ENCODE measurements at regions not wholly inside any gene's neighbourhood (a gene's known extent, or its start where the extent isn't known, plus 50 kb on each side); places are given as distances from the start of the nearest gene placed in this dataset.
"Not testable (repeated sequence)": the region's sequence is repeated elsewhere in the genome, so short reads cannot be mapped to it uniquely, and the experiment has no call there.

- Histone ChIP-seq H3K36me3 (ENCODE audit: control insufficient read depth in 1 of 2, insufficient read depth in 2 of 2, low read length in 2 of 2) (no peaks in the 10 kb centered on the region), H3K4me3 (ENCODE audit: low read depth in 1 of 2, low read length in 2 of 2) (no peak overlapping the region), H3K4me1 (ENCODE audit: control insufficient read depth in 1 of 2, insufficient read depth in 2 of 2, low read length in 2 of 2) (no peaks in the 10 kb centered on the region), H3K27ac (ENCODE audit: low read length) (no peak overlapping the region), H3K9me3 (ENCODE audit: control insufficient read depth in 1 of 2, low read length in 2 of 2) (peaks cover 0 to 2% of the 10 kb centered on the region in 2 donors), H3K27me3 (ENCODE audit: low read depth, low read length) (no peaks in the 10 kb centered on the region)
Measured at GRCh38 chr11:112685111-112685510, 276.1 kb upstream of the NCAM1 start.

- Histone ChIP-seq H3K27ac (ENCODE audit: low read length) (no peak overlapping the region), H3K4me3 (ENCODE audit: low read depth in 1 of 2, low read length in 2 of 2) (no peak overlapping the region), H3K36me3 (ENCODE audit: control insufficient read depth in 1 of 2, insufficient read depth in 2 of 2, low read length in 2 of 2) (no peaks in the 10 kb centered on the region), H3K4me1 (ENCODE audit: control insufficient read depth in 1 of 2, insufficient read depth in 2 of 2, low read length in 2 of 2) (no peaks in the 10 kb centered on the region), H3K9me3 (ENCODE audit: control insufficient read depth in 1 of 2, low read length in 2 of 2) (no peaks in the 10 kb centered on the region), H3K27me3 (ENCODE audit: low read depth, low read length) (no peaks in the 10 kb centered on the region)
Measured at GRCh38 chr11:112689851-112690250, 271.4 kb upstream of the NCAM1 start.

DNA sequence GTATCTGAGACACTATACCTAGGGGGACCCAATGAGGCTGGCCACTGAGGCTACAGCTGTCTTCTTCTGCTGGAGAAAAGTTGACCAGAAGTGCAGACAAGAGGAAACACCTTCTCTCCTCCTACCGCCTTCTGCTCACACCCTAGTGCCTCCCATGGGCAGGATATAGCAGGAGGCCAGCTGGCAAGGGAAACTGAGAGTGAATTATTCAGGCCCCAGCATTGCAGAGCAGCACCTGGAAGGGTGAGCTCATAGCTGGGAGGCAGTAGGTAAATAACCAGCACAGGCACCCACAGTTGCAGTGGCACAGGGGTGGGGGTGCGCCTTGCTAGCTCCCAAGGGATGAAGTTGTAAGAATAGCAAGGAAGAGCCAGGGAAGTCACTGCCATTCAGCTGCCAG, 267.4 kb upstream of the NCAM1 start:
- Histone ChIP-seq H3K27ac (ENCODE audit: low read length) (no peak overlapping the region), H3K27me3 (ENCODE audit: low read depth, low read length) (no peaks in the 10 kb centered on the region), H3K4me1 (ENCODE audit: control insufficient read depth in 1 of 2, insufficient read depth in 2 of 2, low read length in 2 of 2) (no peaks in the 10 kb centered on the region), H3K9me3 (ENCODE audit: control insufficient read depth in 1 of 2, low read length in 2 of 2) (no peaks in the 10 kb centered on the region), H3K4me3 (ENCODE audit: low read depth in 1 of 2, low read length in 2 of 2) (no peak overlapping the region), H3K36me3 (ENCODE audit: control insufficient read depth in 1 of 2, insufficient read depth in 2 of 2, low read length in 2 of 2) (no peaks in the 10 kb centered on the region)

DNA sequence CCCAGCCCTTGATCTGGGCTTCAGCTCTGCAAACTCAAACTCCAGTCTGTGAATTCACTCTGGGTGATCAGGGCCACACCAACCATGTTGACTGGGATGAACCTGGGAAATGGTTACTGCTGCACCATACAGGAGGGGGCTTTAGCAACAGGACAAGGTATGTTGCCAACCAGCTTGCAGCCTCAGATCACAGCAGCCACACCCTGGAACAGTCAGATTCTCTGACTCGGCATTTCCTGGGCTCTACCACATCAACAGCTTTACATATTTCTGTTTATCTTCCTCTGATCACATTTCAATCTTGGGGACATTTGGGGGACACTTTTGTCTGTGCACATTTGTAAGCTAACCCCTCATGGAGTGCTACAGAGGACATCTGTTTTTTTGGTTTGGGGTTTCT, 267.0 kb upstream of the NCAM1 start:
- no peak overlapping the region for H3K27ac ChIP-seq (ENCODE audit: low read length)
- H3K27me3 ChIP-seq (ENCODE audit: low read depth, low read length): no peaks in the 10 kb centered on the region
- no peaks in the 10 kb centered on the region for H3K9me3 ChIP-seq (ENCODE audit: control insufficient read depth in 1 of 2, low read length in 2 of 2)
- no peak overlapping the region for H3K4me3 ChIP-seq (ENCODE audit: low read depth in 1 of 2, low read length in 2 of 2)
- no peaks in the 10 kb centered on the region for H3K4me1 ChIP-seq (ENCODE audit: control insufficient read depth in 1 of 2, insufficient read depth in 2 of 2, low read length in 2 of 2)
- H3K36me3 ChIP-seq (ENCODE audit: control insufficient read depth in 1 of 2, insufficient read depth in 2 of 2, low read length in 2 of 2): no peaks in the 10 kb centered on the region

DNA sequence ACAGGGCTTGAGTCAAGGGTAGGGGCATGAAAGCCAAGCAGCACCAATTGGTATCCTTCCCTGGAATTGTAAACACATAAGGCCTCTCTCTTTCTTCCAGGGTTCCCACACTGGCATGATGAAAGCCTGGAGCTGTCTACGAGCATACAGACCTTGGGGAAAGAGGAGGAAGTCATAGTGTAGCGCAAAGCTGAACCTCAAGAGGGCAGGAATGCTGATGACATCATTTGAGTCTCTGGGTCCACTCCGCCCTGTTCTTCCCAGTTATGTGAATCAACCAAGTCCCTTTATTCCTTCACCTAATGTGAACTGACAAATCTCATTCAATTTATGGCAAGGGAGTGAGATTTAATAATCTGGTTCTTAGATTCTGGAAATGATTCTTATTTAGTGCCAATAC, 266.4 kb upstream of the NCAM1 start:
- Histone ChIP-seq H3K27me3 (ENCODE audit: low read depth, low read length) (no peaks in the 10 kb centered on the region), H3K4me3 (ENCODE audit: low read depth in 1 of 2, low read length in 2 of 2) (no peak overlapping the region), H3K27ac (ENCODE audit: low read length) (no peak overlapping the region), H3K4me1 (ENCODE audit: control insufficient read depth in 1 of 2, insufficient read depth in 2 of 2, low read length in 2 of 2) (no peaks in the 10 kb centered on the region), H3K36me3 (ENCODE audit: control insufficient read depth in 1 of 2, insufficient read depth in 2 of 2, low read length in 2 of 2) (no peaks in the 10 kb centered on the region), H3K9me3 (ENCODE audit: control insufficient read depth in 1 of 2, low read length in 2 of 2) (no peaks in the 10 kb centered on the region)

- Histone ChIP-seq H3K4me3 (ENCODE audit: low read depth in 1 of 2, low read length in 2 of 2) (no peak overlapping the region), H3K9me3 (ENCODE audit: control insufficient read depth in 1 of 2, low read length in 2 of 2) (no peaks in the 10 kb centered on the region), H3K4me1 (ENCODE audit: control insufficient read depth in 1 of 2, insufficient read depth in 2 of 2, low read length in 2 of 2) (no peaks in the 10 kb centered on the region), H3K27me3 (ENCODE audit: low read depth, low read length) (no peaks in the 10 kb centered on the region), H3K36me3 (ENCODE audit: control insufficient read depth in 1 of 2, insufficient read depth in 2 of 2, low read length in 2 of 2) (no peaks in the 10 kb centered on the region), H3K27ac (ENCODE audit: low read length) (no peak overlapping the region)
Measured at GRCh38 chr11:112697391-112698178, 263.6 kb upstream of the NCAM1 start.

GRCh38 chr11:112705148-112705547, 256.1 kb upstream of the NCAM1 start:
- H3K36me3 ChIP-seq (ENCODE audit: control insufficient read depth in 1 of 2, insufficient read depth in 2 of 2, low read length in 2 of 2): no peaks in the 10 kb centered on the region
- no peak overlapping the region for H3K27ac ChIP-seq (ENCODE audit: low read length)
- no peak overlapping the region for H3K4me3 ChIP-seq (ENCODE audit: low read depth in 1 of 2, low read length in 2 of 2)
- no peaks in the 10 kb centered on the region for H3K27me3 ChIP-seq (ENCODE audit: low read depth, low read length)
- peaks cover 0 to 4% of the 10 kb centered on the region in 2 donors for H3K9me3 ChIP-seq (ENCODE audit: control insufficient read depth in 1 of 2, low read length in 2 of 2)
- no peaks in the 10 kb centered on the region for H3K4me1 ChIP-seq (ENCODE audit: control insufficient read depth in 1 of 2, insufficient read depth in 2 of 2, low read length in 2 of 2)

DNA sequence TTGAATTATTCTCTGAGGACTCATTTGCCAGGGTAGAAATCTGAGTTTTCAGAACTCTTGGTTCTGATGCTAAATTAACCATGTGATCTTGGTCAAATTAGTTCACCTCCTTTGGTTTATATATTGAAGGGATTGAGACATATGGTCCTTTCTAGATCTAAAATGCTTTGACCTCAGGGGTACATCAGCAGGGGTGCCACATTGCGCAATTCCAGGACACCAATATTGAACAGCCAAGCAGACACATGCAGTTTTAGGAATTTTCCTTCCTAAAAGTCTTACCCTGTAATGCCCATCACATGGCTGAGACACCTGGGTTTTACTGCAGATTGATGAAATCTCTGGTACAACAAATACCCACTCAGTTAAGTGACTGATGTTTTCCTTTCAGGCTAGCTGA, 254.4 kb upstream of the NCAM1 start:
- no peak overlapping the region for H3K4me3 ChIP-seq (ENCODE audit: low read depth in 1 of 2, low read length in 2 of 2)
- no peaks in the 10 kb centered on the region for H3K4me1 ChIP-seq (ENCODE audit: control insufficient read depth in 1 of 2, insufficient read depth in 2 of 2, low read length in 2 of 2)
- no peaks in the 10 kb centered on the region for H3K27me3 ChIP-seq (ENCODE audit: low read depth, low read length)
- H3K27ac ChIP-seq (ENCODE audit: low read length): no peak overlapping the region
- peaks cover 0 to 4% of the 10 kb centered on the region in 2 donors for H3K9me3 ChIP-seq (ENCODE audit: control insufficient read depth in 1 of 2, low read length in 2 of 2)
- no peaks in the 10 kb centered on the region for H3K36me3 ChIP-seq (ENCODE audit: control insufficient read depth in 1 of 2, insufficient read depth in 2 of 2, low read length in 2 of 2)

- not testable (repeated sequence) for H3K4me3 ChIP-seq (ENCODE audit: low read depth in 1 of 2, low read length in 2 of 2); H3K36me3 ChIP-seq (ENCODE audit: control insufficient read depth in 1 of 2, insufficient read depth in 2 of 2, low read length in 2 of 2); H3K27me3 ChIP-seq (ENCODE audit: low read depth, low read length); H3K4me1 ChIP-seq (ENCODE audit: control insufficient read depth in 1 of 2, insufficient read depth in 2 of 2, low read length in 2 of 2); H3K27ac ChIP-seq (ENCODE audit: low read length); H3K9me3 ChIP-seq (ENCODE audit: control insufficient read depth in 1 of 2, low read length in 2 of 2)
Measured at GRCh38 chr11:112714340-112714739, 246.9 kb upstream of the NCAM1 start.

- Histone ChIP-seq H3K36me3 (ENCODE audit: control insufficient read depth in 1 of 2, insufficient read depth in 2 of 2, low read length in 2 of 2) (no peaks in the 10 kb centered on the region), H3K4me1 (ENCODE audit: control insufficient read depth in 1 of 2, insufficient read depth in 2 of 2, low read length in 2 of 2) (no peaks in the 10 kb centered on the region), H3K27ac (ENCODE audit: low read length) (no peak overlapping the region), H3K4me3 (ENCODE audit: low read depth in 1 of 2, low read length in 2 of 2) (no peak overlapping the region), H3K27me3 (ENCODE audit: low read depth, low read length) (no peaks in the 10 kb centered on the region), H3K9me3 (ENCODE audit: control insufficient read depth in 1 of 2, low read length in 2 of 2) (no peaks in the 10 kb centered on the region)
Measured at GRCh38 chr11:112715056-112715455, 246.2 kb upstream of the NCAM1 start.

DNA sequence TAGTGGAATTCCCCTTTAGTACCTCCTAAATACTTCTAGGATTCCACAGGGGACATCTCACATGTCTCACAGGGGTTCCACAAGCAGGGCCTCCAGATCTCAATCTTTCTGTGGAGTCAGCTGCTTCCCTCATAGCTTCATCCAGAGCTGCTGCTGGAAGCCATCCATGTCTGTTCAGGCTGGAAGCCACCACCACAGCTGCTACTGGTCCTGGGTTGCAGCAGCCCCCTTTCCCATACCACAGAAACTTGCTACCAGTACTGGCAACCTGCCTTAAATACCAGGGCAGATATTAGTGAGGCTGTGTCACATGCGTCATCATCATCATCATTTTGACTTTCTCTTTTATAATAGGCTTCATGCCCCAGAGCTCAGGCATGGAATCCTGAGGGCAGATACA, 242.7 kb upstream of the NCAM1 start:
- Histone ChIP-seq H3K27ac (ENCODE audit: low read length) (no peak overlapping the region), H3K27me3 (ENCODE audit: low read depth, low read length) (no peaks in the 10 kb centered on the region), H3K9me3 (ENCODE audit: control insufficient read depth in 1 of 2, low read length in 2 of 2) (no peaks in the 10 kb centered on the region), H3K4me1 (ENCODE audit: control insufficient read depth in 1 of 2, insufficient read depth in 2 of 2, low read length in 2 of 2) (no peaks in the 10 kb centered on the region), H3K4me3 (ENCODE audit: low read depth in 1 of 2, low read length in 2 of 2) (no peak overlapping the region), H3K36me3 (ENCODE audit: control insufficient read depth in 1 of 2, insufficient read depth in 2 of 2, low read length in 2 of 2) (no peaks in the 10 kb centered on the region)

Data from muscle layer of duodenum (tissue), 2 donors.